HEK293 (cell line): ENCODE measurements at regions not wholly inside any gene's neighbourhood (a gene's known extent, or its start where the extent isn't known, plus 50 kb on each side); places are given as distances from the start of the nearest gene placed in this dataset.

Source experiments
- CTCF ChIA-PET: fragments of 350-600 bp; formaldehyde crosslinking; extraction: SDS; loops from one replicate; lab custom pipeline; 2021; ENCODE audit warnings: antibody characterized with exemption; lab: Yijun Ruan, JAX
- POLR2A ChIA-PET: fragments of 300-600 bp; formaldehyde crosslinking; extraction: SDS; loops from one replicate; lab custom pipeline; 2020; ENCODE audit warnings: antibody characterized with exemption, inconsistent platforms; lab: Yijun Ruan, JAX
- H3K27ac ChIP-seq: fragments of 200-500 bp; sonication (Bioruptor generic); 2 replicates; pipeline ENCODE4 v1.5.1; 2014; ENCODE audit warnings: low read depth, low read length, control low read depth, inconsistent platforms; ENCODE audit errors: extremely low read depth
- H3K36me3 ChIP-seq, 2 experiments: fragments of 200-500 bp in 1 of 2; sonication (Bioruptor generic) in 1 of 2; 1 replicate in 1 of 2; 2 replicates in 1 of 2; pipeline ENCODE4 v1.5.1; 2014 to 2017; ENCODE audit warnings: inconsistent platforms in 2 of 2, low read length in 2 of 2; ENCODE audit not compliant: control insufficient read depth in 2 of 2, insufficient read depth in 1 of 2
- H3K4me1 ChIP-seq: fragments of 200-500 bp; sonication (Bioruptor generic); 2 replicates; pipeline ENCODE4 v1.5.1; 2014; ENCODE audit warnings: mild to moderate bottlenecking, low read length, inconsistent platforms; ENCODE audit not compliant: control insufficient read depth, insufficient read depth
- H3K4me3 ChIP-seq: 2 replicates; pipeline ENCODE4 v1.5.1; 2011; ENCODE audit warnings: low read depth, mild to moderate bottlenecking, control low read depth, low read length, moderate library complexity
- H3K9me3 ChIP-seq: fragments of 200-500 bp; sonication (Bioruptor generic); 2 replicates; pipeline ENCODE4 v1.5.1; 2014; ENCODE audit warnings: low read depth, low read length, inconsistent platforms; ENCODE audit not compliant: control insufficient read depth, insufficient read depth
- HOXC10 ChIP-seq: sonication (generic); formaldehyde crosslinking; IDR thresholded peaks from 2 replicates; pipeline ENCODE4 v1.8.1; 2023; ENCODE audit warnings: mild to moderate bottlenecking, missing genetic modification reagents
- MZF1 ChIP-seq: fragments of 450-650 bp; formaldehyde crosslinking; IDR thresholded peaks from 2 replicates; pipeline ENCODE4 v1.5.1; 2017; ENCODE audit warnings: missing biosample characterization, missing genetic modification characterization, borderline replicate concordance
- SCRT1 ChIP-seq: fragments of 450-650 bp; formaldehyde crosslinking; IDR thresholded peaks from 2 replicates; pipeline ENCODE4 v1.5.1; 2016; ENCODE audit warnings: missing biosample characterization, missing genetic modification characterization, borderline replicate concordance
- TCF7L2 ChIP-seq: IDR thresholded peaks from 2 replicates; pipeline ENCODE4 v1.6.1; 2011; ENCODE audit warnings: low read depth, mild to moderate bottlenecking, inconsistent platforms, low read length, moderate library complexity, borderline replicate concordance
- YY1 ChIP-seq: fragments of 450-650 bp; formaldehyde crosslinking; IDR thresholded peaks from 2 replicates; pipeline ENCODE4 v1.5.1; 2018; ENCODE audit warnings: missing biosample characterization, missing genetic modification characterization
- ZBTB8A ChIP-seq: fragments of 450-650 bp; formaldehyde crosslinking; IDR thresholded peaks from 2 replicates; pipeline ENCODE4 v1.5.1; 2016; ENCODE audit warnings: missing biosample characterization, missing genetic modification characterization
- ZFP3 ChIP-seq: fragments of 450-650 bp; formaldehyde crosslinking; IDR thresholded peaks from 2 replicates; pipeline ENCODE4 v1.5.1; 2016; ENCODE audit warnings: low read depth, missing biosample characterization, missing genetic modification characterization
- ZFP37 ChIP-seq: fragments of 450-650 bp; formaldehyde crosslinking; IDR thresholded peaks from 2 replicates; pipeline ENCODE4 v1.5.1; 2016; ENCODE audit warnings: missing biosample characterization, missing genetic modification characterization
- ZNF138 ChIP-seq: fragments of 450-650 bp; formaldehyde crosslinking; IDR thresholded peaks from 2 replicates; pipeline ENCODE4 v1.5.1; 2016; ENCODE audit warnings: missing biosample characterization, missing genetic modification characterization, borderline replicate concordance
- ZNF169 ChIP-seq: fragments of 450-650 bp; formaldehyde crosslinking; IDR thresholded peaks from 2 replicates; pipeline ENCODE4 v1.5.1; 2016; ENCODE audit warnings: missing biosample characterization, missing genetic modification characterization
- ZNF2 ChIP-seq: fragments of 450-650 bp; formaldehyde crosslinking; IDR thresholded peaks from 2 replicates; pipeline ENCODE4 v1.5.1; 2016; ENCODE audit warnings: missing biosample characterization, missing genetic modification characterization
- ZNF214 ChIP-seq: fragments of 450-650 bp; formaldehyde crosslinking; IDR thresholded peaks from 2 replicates; pipeline ENCODE4 v1.5.1; 2017; ENCODE audit warnings: missing biosample characterization, mild to moderate bottlenecking, missing genetic modification characterization, borderline replicate concordance
- ZNF239 ChIP-seq: fragments of 450-650 bp; formaldehyde crosslinking; IDR thresholded peaks from 2 replicates; pipeline ENCODE4 v1.5.1; 2016; ENCODE audit warnings: missing biosample characterization, missing genetic modification characterization
- ZNF274 ChIP-seq, 2 experiments: fragments of 200-500 bp in 1 of 2; fragments of 450-650 bp in 1 of 2; sonication (Bioruptor generic) in 1 of 2; formaldehyde crosslinking in 1 of 2; IDR thresholded peaks; 2 replicates each; pipeline versions ENCODE4 v1.5.1 to v1.6.1; 2014 to 2016; ENCODE audit warnings: borderline replicate concordance in 1 of 2, inconsistent platforms in 1 of 2, low read length in 1 of 2, missing biosample characterization in 1 of 2, missing genetic modification characterization in 1 of 2
- ZNF324 ChIP-seq: fragments of 450-650 bp; formaldehyde crosslinking; IDR thresholded peaks from 2 replicates; pipeline ENCODE4 v1.5.1; 2016; ENCODE audit warnings: missing biosample characterization, missing genetic modification characterization
- ZNF341 ChIP-seq: fragments of 450-650 bp; formaldehyde crosslinking; IDR thresholded peaks from 2 replicates; pipeline ENCODE4; 2016; ENCODE audit warnings: low read depth, missing biosample characterization, missing genetic modification characterization
- ZNF366 ChIP-seq: fragments of 450-650 bp; formaldehyde crosslinking; conservative IDR thresholded peaks from 2 replicates; pipeline ENCODE4 v1.5.1; 2016; ENCODE audit warnings: missing biosample characterization, missing genetic modification characterization
- ZNF560 ChIP-seq: fragments of 450-650 bp; formaldehyde crosslinking; IDR thresholded peaks from 2 replicates; pipeline ENCODE4 v1.5.1; 2017; ENCODE audit warnings: missing biosample characterization, missing genetic modification characterization, borderline replicate concordance
- ZNF585B ChIP-seq: fragments of 450-650 bp; formaldehyde crosslinking; IDR thresholded peaks from 2 replicates; pipeline ENCODE4 v1.5.1; 2016; ENCODE audit warnings: missing biosample characterization, missing genetic modification characterization
- ZNF596 ChIP-seq: fragments of 450-650 bp; IDR thresholded peaks from 2 replicates; pipeline ENCODE4 v1.5.0; 2018; ENCODE audit warnings: missing biosample characterization, mild to moderate bottlenecking, missing genetic modification characterization, moderate library complexity
- ZNF624 ChIP-seq: fragments of 450-650 bp; formaldehyde crosslinking; IDR thresholded peaks from 2 replicates; pipeline ENCODE4 v1.5.1; 2017; ENCODE audit warnings: missing biosample characterization, missing genetic modification characterization
- ZNF792 ChIP-seq: fragments of 450-650 bp; formaldehyde crosslinking; IDR thresholded peaks from 2 replicates; pipeline ENCODE4 v1.5.1; 2016; ENCODE audit warnings: missing biosample characterization, missing genetic modification characterization
- TF ChIP-seq, protein P1 (sequence below): fragments of 450-650 bp; formaldehyde crosslinking; IDR thresholded peaks from 2 replicates; pipeline ENCODE4 v1.5.1; 2016; ENCODE audit warnings: missing biosample characterization, missing genetic modification characterization
- TF ChIP-seq, protein P2 (sequence below): fragments of 450-650 bp; formaldehyde crosslinking; IDR thresholded peaks from 2 replicates; pipeline ENCODE4 v1.5.1; 2017; ENCODE audit warnings: missing biosample characterization, missing genetic modification characterization
- TF ChIP-seq, protein P3 (sequence below): fragments of 450-650 bp; formaldehyde crosslinking; IDR thresholded peaks from 2 replicates; pipeline ENCODE4 v1.5.1; 2016; ENCODE audit warnings: missing biosample characterization, missing genetic modification characterization
- TF ChIP-seq, protein P4 (sequence below): fragments of 450-650 bp; formaldehyde crosslinking; IDR thresholded peaks from 2 replicates; pipeline ENCODE4 v1.5.1; 2017; ENCODE audit warnings: missing biosample characterization, missing genetic modification characterization
- TF ChIP-seq, protein P5 (sequence below): fragments of 450-650 bp; formaldehyde crosslinking; IDR thresholded peaks from 2 replicates; pipeline ENCODE4 v1.5.1; 2016; ENCODE audit warnings: missing biosample characterization, missing genetic modification characterization
- TF ChIP-seq, protein P6 (sequence below): fragments of 450-650 bp; formaldehyde crosslinking; IDR thresholded peaks from 2 replicates; pipeline ENCODE4 v1.5.1; 2016; ENCODE audit warnings: missing biosample characterization, missing genetic modification characterization

DNA sequence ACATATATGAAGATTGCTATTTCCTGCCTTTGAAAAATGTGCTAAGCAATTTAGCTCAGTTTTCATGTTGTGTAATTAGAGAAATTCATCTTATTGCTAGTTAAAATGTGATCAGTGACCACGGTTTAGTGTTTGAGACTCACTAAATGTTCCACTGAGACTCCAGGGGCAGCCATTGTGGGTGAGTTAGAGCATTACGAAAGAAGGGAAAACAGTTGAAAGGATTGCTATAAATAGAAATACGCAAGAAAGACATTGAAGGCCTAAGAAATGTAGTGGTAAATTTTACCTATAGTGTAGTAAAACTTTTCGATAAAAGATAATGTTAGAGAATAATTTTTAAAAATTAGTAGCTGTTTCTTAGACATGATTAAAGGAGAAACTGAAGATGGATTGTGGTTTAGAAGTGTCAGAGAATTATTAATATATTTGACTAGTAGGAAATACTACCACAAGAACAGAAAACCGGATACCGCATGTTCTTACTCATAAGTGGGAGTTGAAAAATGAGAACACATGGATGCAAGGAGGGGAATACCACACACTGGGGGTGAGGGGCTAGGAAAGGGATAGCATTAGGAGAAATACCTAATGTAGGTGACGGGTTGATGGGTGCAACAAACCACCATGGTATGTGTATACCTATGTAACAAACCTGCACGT lies 394.5 kb downstream of the SEMA3D start (continued):
- TF ChIP-seq, protein P1, sequence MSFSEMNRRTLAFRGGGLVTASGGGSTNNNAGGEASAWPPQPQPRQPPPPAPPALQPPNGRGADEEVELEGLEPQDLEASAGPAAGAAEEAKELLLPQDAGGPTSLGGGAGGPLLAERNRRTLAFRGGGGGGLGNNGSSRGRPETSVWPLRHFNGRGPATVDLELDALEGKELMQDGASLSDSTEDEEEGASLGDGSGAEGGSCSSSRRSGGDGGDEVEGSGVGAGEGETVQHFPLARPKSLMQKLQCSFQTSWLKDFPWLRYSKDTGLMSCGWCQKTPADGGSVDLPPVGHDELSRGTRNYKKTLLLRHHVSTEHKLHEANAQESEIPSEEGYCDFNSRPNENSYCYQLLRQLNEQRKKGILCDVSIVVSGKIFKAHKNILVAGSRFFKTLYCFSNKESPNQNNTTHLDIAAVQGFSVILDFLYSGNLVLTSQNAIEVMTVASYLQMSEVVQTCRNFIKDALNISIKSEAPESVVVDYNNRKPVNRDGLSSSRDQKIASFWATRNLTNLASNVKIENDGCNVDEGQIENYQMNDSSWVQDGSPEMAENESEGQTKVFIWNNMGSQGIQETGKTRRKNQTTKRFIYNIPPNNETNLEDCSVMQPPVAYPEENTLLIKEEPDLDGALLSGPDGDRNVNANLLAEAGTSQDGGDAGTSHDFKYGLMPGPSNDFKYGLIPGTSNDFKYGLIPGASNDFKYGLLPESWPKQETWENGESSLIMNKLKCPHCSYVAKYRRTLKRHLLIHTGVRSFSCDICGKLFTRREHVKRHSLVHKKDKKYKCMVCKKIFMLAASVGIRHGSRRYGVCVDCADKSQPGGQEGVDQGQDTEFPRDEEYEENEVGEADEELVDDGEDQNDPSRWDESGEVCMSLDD: no peak
- TF ChIP-seq TCF7L2 (no peak), YY1 (tag by site-specific recombination) (no peak), ZNF138 (no peak), ZNF596 (no peak), ZNF274 (IDR thresholded peaks at IDR 0.05; ENCODE audit: low read length) (no peak), ZNF274 (tag by site-specific recombination; IDR thresholded peaks at IDR 0.05; ENCODE audit: borderline replicate concordance) (no peak), ZNF624 (no peak), ZNF341 (no peak), ZNF366 (no peak)
- TF ChIP-seq, protein P2, sequence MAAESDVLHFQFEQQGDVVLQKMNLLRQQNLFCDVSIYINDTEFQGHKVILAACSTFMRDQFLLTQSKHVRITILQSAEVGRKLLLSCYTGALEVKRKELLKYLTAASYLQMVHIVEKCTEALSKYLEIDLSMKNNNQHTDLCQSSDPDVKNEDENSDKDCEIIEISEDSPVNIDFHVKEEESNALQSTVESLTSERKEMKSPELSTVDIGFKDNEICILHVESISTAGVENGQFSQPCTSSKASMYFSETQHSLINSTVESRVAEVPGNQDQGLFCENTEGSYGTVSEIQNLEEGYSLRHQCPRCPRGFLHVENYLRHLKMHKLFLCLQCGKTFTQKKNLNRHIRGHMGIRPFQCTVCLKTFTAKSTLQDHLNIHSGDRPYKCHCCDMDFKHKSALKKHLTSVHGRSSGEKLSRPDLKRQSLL (tag by site-specific recombination): no peak

DNA sequence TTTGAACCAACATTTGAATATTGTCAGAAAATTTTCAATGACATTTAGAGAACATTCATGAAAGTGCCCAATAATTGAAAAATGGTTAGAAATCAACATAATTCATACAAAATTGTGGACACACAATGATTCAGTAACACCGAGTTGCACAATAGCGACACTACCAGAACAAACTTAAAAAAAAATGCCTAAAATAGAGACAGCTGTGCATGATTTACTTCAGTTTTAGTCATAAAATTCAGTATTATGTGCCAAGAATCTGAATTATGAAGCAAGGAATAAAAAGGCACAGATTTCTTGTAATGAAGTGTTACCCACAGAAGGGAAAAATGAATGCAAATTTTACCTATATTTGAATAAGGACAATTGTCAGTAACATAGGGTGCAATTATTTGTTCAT lies 396.0 kb downstream of the SEMA3D start:
- Histone ChIP-seq H3K4me3 (no peak overlapping the region), H3K36me3 (no peaks in the 10 kb centered on the region)
- TF ChIP-seq ZNF239 (tag by site-specific recombination) (no peak), HOXC10 (CRISPR knock-in tag) (no peak), ZNF324 (tag by site-specific recombination) (no peak), ZNF585B (no peak), ZNF169 (no peak), ZBTB8A (tag by site-specific recombination) (no peak), SCRT1 (no peak), ZFP37 (no peak), ZNF560 (tag by site-specific recombination) (no peak), ZNF2 (tag by site-specific recombination) (no peak), ZNF792 (tag by site-specific recombination) (no peak), ZNF214 (tag by site-specific recombination) (no peak), MZF1 (no peak), ZFP3 (tag by site-specific recombination) (no peak)
- TF ChIP-seq, protein P3, sequence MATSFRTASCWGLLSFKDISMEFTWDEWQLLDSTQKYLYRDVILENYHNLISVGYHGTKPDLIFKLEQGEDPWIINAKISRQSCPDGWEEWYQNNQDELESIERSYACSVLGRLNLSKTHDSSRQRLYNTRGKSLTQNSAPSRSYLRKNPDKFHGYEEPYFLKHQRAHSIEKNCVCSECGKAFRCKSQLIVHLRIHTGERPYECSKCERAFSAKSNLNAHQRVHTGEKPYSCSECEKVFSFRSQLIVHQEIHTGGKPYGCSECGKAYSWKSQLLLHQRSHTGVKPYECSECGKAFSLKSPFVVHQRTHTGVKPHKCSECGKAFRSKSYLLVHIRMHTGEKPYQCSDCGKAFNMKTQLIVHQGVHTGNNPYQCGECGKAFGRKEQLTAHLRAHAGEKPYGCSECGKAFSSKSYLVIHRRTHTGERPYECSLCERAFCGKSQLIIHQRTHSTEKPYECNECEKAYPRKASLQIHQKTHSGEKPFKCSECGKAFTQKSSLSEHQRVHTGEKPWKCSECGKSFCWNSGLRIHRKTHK: no peak
- TF ChIP-seq, protein P4, sequence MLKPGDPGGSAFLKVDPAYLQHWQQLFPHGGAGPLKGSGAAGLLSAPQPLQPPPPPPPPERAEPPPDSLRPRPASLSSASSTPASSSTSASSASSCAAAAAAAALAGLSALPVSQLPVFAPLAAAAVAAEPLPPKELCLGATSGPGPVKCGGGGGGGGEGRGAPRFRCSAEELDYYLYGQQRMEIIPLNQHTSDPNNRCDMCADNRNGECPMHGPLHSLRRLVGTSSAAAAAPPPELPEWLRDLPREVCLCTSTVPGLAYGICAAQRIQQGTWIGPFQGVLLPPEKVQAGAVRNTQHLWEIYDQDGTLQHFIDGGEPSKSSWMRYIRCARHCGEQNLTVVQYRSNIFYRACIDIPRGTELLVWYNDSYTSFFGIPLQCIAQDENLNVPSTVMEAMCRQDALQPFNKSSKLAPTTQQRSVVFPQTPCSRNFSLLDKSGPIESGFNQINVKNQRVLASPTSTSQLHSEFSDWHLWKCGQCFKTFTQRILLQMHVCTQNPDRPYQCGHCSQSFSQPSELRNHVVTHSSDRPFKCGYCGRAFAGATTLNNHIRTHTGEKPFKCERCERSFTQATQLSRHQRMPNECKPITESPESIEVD: no peak
- TF ChIP-seq, protein P5, sequence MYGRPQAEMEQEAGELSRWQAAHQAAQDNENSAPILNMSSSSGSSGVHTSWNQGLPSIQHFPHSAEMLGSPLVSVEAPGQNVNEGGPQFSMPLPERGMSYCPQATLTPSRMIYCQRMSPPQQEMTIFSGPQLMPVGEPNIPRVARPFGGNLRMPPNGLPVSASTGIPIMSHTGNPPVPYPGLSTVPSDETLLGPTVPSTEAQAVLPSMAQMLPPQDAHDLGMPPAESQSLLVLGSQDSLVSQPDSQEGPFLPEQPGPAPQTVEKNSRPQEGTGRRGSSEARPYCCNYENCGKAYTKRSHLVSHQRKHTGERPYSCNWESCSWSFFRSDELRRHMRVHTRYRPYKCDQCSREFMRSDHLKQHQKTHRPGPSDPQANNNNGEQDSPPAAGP (tag by site-specific recombination): no peak
- TF ChIP-seq, protein P6, sequence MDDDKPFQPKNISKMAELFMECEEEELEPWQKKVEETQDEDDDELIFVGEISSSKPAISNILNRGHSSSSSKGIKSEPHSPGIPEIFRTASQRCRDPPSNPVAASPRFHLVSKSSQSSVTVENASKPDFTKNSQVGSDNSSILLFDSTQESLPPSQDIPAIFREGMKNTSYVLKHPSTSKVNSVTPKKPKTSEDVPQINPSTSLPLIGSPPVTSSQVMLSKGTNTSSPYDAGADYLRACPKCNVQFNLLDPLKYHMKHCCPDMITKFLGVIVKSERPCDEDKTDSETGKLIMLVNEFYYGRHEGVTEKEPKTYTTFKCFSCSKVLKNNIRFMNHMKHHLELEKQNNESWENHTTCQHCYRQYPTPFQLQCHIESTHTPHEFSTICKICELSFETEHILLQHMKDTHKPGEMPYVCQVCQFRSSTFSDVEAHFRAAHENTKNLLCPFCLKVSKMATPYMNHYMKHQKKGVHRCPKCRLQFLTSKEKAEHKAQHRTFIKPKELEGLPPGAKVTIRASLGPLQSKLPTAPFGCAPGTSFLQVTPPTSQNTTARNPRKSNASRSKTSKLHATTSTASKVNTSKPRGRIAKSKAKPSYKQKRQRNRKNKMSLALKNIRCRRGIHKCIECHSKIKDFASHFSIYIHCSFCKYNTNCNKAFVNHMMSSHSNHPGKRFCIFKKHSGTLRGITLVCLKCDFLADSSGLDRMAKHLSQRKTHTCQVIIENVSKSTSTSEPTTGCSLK: no peak
- TF ChIP-seq, all 188 proteins: peak for 0
- H3K27ac ChIP-seq: no peak overlapping the region
- ChIA-PET POLR2A (no interaction called here), CTCF (no interaction called here)
- H3K9me3 ChIP-seq: no peaks in the 10 kb centered on the region
- H3K4me1 ChIP-seq: no peaks in the 10 kb centered on the region
